HG03103 (cell line): ENCODE measurements at regions not wholly inside any gene's neighbourhood (a gene's known extent, or its start where the extent isn't known, plus 50 kb on each side); places are given as distances from the start of the nearest gene placed in this dataset.

Source experiments
- ATAC-seq: cut with Tn5 transposase; IDR thresholded peaks from one replicate; pipeline ENCODE4 v1.9.1; 2021; ENCODE audit warnings: low read depth; ENCODE audit not compliant: unreplicated experiment

- no peak for ATAC-seq
These were observed 192.5 kb downstream of the KLF12 start for GRCh38 chr13:73941752-73942151.

- ATAC-seq = no peak
These were observed 194.1 kb downstream of the KLF12 start for GRCh38 chr13:73940098-73940497.

GRCh38 chr13:73939603-73940002 is 194.6 kb downstream of the KLF12 start:
- no peak for ATAC-seq

DNA sequence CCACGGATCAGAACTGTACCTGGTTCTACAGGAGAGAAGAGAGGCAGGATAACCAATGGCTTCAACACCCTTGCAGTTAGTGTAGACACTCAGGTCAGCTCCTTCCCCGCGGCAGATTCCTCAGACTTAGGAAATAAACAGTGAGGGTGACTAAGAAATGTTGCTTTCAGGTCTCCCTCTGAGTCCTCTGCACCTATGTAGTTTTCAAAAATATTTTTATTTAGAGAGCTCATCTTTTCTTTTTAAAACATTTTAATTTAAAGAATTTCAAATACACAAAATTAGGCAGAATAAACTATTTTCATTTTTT is 195.2 kb downstream of the KLF12 start:
- no peak for ATAC-seq

GRCh38 chr13:73938372-73939070 is 195.7 kb downstream of the KLF12 start:
- ATAC-seq = no peak

- no peak for ATAC-seq
These were observed 196.8 kb downstream of the KLF12 start for GRCh38 chr13:73937441-73937840.

DNA sequence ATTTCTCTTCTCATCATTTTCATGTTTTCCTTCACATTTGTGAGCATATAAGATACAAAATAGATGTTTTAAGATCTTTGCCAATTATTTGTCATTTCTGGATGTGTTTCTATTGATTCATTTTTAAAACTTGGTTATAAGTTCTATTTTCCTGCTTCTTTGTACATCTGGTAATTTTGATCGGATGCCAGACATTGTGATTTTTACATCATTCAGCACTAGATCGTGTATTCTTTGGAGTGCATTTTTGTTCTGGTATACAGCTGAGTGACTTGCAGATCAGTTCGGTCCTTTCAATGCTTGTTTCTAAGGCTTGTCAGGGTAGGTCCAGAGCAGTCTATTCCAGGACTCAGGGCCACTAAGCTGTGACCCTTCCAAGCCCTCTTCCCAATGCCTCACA is 198.2 kb downstream of the KLF12 start:
- no peak for ATAC-seq

DNA sequence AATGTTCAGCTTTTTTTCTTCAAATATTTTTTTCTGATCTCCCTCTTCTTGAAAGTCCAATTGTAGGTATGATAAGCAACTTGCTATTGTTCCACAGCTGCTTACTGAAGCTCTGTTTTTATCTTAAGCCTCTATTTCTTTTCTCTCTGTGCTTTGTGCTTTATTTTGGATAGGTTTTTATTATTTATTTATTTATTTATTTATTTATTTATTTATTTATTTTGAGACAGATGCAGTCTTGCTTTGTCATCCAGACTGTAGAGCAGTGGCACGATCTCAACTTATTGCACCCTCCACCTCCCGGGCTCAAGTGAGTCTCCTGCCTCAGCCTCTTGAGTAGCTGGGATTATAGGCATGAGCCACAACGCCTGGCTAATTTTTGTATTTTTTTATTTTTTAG is 199.4 kb downstream of the KLF12 start:
- no peak for ATAC-seq

GRCh38 chr13:73934215-73934641 is 200.0 kb downstream of the KLF12 start:
- no peak for ATAC-seq

DNA sequence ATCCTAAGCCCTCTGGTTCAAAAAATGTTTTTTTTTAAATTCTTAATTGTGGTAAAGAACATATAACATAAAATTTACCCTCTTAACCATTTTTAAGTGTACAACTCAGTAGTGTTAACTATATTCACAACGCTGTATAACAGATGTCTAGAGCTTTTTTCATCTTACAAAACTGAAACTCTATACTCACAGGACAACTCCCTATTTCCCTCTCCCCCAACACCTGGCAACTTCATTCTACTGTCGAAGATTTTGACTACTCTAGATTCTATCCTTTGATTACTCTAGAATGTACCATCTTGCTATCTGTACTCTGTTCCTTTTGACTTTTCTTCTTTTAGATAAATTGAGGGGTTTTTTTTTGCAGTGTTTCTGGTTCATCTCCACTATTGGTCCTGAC is 200.4 kb downstream of the KLF12 start:
- no peak for ATAC-seq

DNA sequence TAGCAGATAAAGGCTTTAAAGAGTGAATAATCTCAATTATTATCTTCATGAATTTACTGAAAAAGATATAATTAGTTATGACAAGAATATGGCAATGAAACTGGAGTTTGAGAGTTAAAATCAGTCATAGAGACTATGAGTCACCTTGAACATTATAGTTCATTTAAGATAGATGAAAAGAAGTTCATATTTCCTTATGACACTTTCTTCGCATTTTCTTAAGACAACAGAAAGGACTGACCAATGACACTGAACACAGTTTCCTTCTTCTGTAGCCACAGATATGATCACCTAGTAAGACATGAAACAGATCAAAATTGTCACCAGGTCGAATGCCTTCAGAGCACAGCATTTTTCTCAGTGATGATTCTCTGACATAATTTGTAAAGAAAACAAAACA is 202.1 kb downstream of the KLF12 start:
- no peak for ATAC-seq

GRCh38 chr13:73929287-73929932 is 204.8 kb downstream of the KLF12 start:
- ATAC-seq = no peak

DNA sequence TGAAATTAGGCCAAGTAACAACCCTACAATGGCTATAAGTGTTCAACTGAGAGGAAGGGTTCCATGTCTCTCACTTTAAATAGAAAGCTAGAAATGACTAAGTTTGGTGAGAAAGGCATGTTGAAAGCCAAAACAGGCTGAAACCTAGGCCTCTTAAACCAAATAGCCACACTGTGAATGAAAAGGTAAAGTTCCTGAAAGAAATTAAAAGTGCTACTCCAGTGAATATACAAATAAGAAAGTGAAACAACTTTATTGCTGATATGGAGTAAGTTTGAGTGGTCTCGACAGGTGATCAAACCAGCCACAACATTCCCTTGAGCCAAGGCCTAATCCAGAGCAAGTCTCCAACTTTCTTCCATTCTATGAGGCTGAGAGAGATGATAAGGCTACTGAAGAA is 209.6 kb downstream of the KLF12 start:
- ATAC-seq = peak; percentile 92

DNA sequence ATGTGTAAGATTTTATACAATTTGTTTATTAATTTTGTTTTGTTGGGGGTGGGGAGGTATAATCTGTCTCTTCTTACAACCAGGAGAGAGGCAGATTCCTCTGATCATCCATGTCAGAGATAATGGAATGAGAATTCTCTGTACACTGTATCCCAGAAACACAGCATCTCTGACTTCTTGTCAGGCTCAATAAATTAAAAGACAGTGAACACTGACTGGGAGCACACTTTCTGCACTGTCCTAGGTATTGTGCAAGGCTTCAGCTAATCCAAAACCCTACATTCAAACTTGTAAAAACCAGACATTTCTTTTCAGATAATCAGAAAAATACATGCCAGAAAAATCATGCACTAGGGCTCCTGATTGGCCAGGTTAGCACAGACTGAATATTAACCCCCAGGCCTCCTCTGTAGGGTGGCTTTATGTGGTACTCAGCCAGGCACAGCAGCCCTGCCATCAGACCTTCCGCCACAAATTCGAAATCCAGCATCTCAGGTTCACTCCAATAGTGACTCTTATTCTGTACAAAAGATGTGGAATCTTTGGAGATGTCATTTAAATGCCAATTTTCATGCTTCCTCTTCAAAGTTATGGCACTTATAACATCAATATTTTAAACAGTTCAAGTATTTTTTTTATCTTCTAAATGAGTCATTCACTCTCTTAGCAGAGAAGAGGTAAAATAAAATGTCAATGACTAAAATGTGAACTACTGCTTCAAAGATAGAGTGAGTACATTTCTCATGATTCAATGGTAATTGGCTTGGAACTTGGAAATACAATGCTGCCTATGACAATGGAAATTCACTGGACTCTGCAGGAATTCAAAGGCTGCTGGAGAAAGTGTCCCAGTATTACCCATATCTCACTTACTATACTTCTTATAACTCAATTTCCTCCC is 211.5 kb downstream of the KLF12 start:
- no peak for ATAC-seq

DNA sequence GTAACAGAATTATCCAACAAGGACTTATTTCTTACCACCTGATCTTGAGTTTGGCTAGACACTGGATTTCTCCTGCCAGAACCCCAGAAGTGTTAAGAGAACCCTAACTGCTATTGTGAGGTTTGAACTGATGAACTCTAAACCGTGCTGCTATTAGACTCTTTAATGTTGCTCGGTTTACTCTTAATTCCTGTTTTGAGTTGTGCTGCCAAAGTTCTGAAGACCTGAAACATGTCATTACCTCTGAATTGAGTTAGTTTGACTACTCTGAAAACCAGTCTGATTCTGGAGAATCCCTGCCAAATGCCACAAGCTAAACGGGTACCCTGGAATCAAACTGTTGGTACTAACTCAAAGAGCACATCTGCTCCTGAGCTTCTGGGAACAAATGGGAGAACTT is 215.5 kb downstream of the KLF12 start:
- no peak for ATAC-seq

- ATAC-seq = no peak
These were observed 220.3 kb downstream of the KLF12 start for GRCh38 chr13:73913751-73914518.

DNA sequence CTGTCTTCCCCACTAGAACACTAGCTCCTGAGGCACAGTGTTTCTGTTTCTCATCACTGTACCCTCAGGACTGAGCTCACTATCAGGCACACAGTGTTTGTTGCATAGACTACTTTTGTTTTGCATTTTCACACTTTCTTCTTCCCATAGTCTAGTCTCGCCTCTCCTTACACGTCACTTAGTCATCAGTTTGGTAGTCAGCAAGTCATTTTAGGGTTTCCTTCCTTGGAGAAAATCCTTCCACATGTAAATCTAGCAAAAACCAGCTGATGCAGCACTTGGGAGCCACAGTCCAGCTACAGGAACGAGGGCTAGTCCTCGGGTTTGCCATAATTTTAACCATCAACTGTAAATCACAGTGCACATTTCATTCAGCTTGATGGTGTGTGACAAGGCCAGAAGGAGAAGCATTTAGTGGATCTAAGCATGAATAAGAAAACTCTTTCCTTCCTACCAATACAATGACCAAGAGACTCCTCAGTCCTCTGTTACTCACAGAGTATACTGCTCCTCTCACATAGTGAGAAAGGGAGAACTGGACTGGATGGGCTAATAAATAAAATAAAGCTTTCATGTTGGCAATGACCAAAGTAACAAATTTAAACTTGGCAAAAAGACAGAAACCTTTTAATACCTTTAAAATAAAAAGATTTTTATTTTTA is 221.0 kb downstream of the KLF12 start:
- ATAC-seq = no peak

DNA sequence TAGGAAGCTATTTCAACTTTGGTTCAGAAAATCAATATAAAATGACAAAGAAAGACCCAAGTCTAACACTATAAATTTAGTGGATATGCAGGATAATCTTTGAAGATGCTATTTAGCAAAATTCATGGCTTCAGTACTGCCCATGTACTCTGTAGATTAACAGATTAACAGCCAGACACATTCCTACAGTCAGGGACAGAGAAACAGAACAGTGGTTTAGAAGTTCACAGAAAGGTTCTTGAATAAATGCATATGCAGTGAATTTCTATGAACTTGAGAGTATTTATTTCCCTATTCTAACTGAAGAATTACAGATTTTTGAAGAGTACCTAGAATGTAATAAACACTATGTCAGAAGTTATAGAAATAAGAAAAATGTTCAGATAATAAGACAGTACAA is 222.8 kb downstream of the KLF12 start:
- no peak for ATAC-seq

DNA sequence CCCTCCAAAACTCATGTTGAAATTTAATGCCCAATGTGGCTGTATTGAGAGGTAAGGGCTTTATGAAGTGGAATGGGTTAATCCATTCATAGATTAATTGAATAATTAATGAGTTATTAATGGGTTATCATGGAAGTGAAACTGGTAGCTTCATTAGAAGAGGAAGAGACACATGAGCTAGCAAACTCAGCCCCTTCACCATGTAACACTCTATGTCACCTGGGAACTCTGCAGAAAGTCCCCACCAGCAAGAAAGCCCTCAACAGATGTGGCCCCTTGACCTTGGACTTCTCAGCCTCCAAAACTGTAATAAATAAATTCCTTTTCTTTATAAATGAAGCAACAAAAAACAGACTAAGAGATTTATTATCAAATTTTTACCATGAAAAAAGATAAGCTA is 223.5 kb downstream of the KLF12 start:
- no peak for ATAC-seq

- no peak for ATAC-seq
These were observed 225.4 kb downstream of the KLF12 start for GRCh38 chr13:73908809-73909208.
